Loucy (cell line): ENCODE measurements at regions not wholly inside any gene's neighbourhood (a gene's known extent, or its start where the extent isn't known, plus 50 kb on each side); places are given as distances from the start of the nearest gene placed in this dataset.

Experiments
- CTCF ChIP-seq: fragments of 200-600 bp; sonication (generic); conservative IDR thresholded peaks from 2 replicates; pipeline ENCODE4 v1.5.1; 2014; ENCODE audit warnings: mild to moderate bottlenecking, antibody characterized with exemption, low read length
- EZH2phosphoT487 ChIP-seq: fragments of 200-600 bp; IDR thresholded peaks from 2 replicates; pipeline ENCODE4 v1.6.1; 2018; ENCODE audit warnings: antibody characterized with exemption, mild to moderate bottlenecking, moderate library complexity, borderline replicate concordance

- no peak for TF ChIP-seq CTCF
- no peak for TF ChIP-seq EZH2phosphoT487
These were observed 236.4 kb downstream of the MAP2K6 start for GRCh38 chr17:69650881-69651280.
